GM12874 (cell line): ENCODE measurements at regions not wholly inside any gene's neighbourhood (a gene's known extent, or its start where the extent isn't known, plus 50 kb on each side); places are given as distances from the start of the nearest gene placed in this dataset.

Experiments used
- TF ChIP-seq, protein P1 (sequence below): IDR thresholded peaks from 2 replicates; pipeline ENCODE4 v1.5.1; 2011; ENCODE audit warnings: low read depth, mild to moderate bottlenecking, control low read depth, low read length, moderate library complexity; ENCODE audit not compliant: insufficient read depth

DNA sequence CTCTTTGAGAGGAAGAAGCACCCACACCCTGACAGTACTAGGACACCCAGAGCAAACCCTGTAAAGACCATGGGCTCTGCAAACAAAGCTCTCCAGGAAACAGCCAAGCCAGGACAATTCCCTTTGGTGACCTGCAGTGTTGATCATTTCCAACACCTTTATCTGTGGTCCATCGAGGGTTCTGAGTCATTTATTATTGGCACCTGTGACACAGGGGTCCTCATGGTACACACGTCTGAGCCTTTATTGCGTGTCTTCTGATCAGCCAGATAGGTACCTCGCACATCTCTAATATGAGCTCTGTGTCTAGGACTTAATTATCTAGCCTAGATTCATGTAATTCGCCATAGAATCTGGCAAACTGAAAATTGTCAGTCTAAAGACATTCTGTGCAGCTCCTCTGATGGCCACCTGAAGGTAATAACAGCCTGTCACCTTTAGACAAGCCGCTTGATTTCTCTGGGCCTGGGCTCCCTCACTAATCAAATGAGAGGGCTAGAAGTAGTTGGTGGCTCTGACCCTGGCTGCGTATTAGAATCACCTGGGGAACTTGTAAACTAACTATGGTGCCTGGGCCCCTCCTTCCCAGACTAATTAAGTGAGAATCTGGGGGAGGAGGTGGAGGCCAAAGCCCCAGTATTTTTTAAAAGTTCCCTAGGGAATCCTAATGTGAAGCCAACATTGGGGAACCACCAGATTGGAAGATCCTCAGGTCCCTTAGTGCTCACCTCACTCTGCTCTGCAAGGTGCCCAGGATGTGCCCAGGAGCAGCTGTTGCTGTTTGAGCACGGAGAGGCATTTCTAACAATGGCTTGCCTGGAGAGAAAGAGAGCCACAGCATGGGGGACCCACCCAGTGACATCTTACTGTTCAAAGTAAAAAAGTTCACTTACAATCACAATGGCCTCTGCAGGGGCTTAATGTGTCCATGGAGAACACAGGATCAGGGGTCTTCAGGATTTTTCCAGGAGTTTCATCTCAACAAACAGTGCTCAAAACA is 122.0 kb upstream of the ARID1B start:
- TF ChIP-seq, protein P1, sequence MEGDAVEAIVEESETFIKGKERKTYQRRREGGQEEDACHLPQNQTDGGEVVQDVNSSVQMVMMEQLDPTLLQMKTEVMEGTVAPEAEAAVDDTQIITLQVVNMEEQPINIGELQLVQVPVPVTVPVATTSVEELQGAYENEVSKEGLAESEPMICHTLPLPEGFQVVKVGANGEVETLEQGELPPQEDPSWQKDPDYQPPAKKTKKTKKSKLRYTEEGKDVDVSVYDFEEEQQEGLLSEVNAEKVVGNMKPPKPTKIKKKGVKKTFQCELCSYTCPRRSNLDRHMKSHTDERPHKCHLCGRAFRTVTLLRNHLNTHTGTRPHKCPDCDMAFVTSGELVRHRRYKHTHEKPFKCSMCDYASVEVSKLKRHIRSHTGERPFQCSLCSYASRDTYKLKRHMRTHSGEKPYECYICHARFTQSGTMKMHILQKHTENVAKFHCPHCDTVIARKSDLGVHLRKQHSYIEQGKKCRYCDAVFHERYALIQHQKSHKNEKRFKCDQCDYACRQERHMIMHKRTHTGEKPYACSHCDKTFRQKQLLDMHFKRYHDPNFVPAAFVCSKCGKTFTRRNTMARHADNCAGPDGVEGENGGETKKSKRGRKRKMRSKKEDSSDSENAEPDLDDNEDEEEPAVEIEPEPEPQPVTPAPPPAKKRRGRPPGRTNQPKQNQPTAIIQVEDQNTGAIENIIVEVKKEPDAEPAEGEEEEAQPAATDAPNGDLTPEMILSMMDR = no peak

GRCh38 chr6:156652231-156652750 is 124.9 kb upstream of the ARID1B start:
- TF ChIP-seq, protein P1 = no peak

GRCh38 chr6:156651486-156651885 is 125.7 kb upstream of the ARID1B start:
- TF ChIP-seq, protein P1 = no peak

DNA sequence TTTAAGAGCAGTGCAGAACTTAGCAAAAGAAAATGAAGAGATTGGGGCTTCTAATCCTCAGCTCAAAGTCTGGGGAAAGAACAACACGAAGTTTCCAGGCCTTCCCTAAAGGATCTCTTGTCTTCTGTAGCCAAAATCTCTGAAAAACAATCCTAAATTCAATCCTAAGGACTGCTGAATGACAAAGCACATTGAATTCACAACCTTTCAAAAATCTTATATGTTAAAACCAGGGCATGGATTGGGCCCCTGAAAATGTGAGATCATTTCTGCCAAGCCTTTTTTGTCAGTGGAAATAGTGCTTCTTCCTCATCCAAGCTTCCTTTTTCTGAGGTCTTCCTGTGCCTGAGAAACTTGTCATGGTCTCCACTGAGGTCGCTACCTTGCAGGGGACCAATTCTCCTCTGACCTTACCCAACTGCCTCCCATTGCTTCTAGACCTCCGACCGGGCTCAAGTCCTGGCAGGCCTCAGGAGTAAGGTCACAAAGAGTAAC is 126.2 kb upstream of the ARID1B start:
- TF ChIP-seq, protein P1 = no peak

GRCh38 chr6:156648616-156649015 is 128.6 kb upstream of the ARID1B start:
- TF ChIP-seq, protein P1 = no peak

- TF ChIP-seq, protein P1 = no peak
Observed at GRCh38 chr6:156647991-156648390, 129.2 kb upstream of the ARID1B start.

GRCh38 chr6:156647140-156647784 is 129.9 kb upstream of the ARID1B start:
- TF ChIP-seq, protein P1 = no peak
